A549 (cell line): ENCODE measurements at regions not wholly inside any gene's neighbourhood (a gene's known extent, or its start where the extent isn't known, plus 50 kb on each side); places are given as distances from the start of the nearest gene placed in this dataset.
A peak's percentile ranks its signal among the peaks of the same experiment; 100 is the strongest.

Experiments
- ATAC-seq, 2 experiments: fragments of 200-7000 bp in 1 of 2; fragments of >200 bp in 1 of 2; cut with Nextera tagmentation in 1 of 2; cut with Tn5 transposase in 1 of 2; 3 replicates each; pipeline versions ENCODE4 v1.8.0 to v1.9.1; 2018 to 2020; ENCODE audit warnings: mild to moderate bottlenecking in 1 of 2, moderate library complexity in 1 of 2
- CTCF ChIA-PET: fragments of 300-600 bp; sonication (Branson Sonifier 250); formaldehyde crosslinking; extraction: SDS; loops from one replicate; lab custom pipeline; 2021; ENCODE audit warnings: antibody characterized with exemption, inconsistent platforms; lab: Yijun Ruan, JAX
- POLR2A ChIA-PET: fragments of 350-600 bp; formaldehyde crosslinking; extraction: SDS; loops from one replicate; lab custom pipeline; 2021; ENCODE audit warnings: antibody characterized with exemption, inconsistent platforms; lab: Yijun Ruan, JAX
- DNase-seq, 2 experiments: peaks; one replicate each; pipeline versions ENCODE4 v3.0.0 to v3.0.0-alpha.2; 2011 to 2016; ENCODE audit warnings: low read depth in 1 of 2, low spot score in 1 of 2
- FAIRE-seq: peaks from 2 replicates; lab custom pipeline; 2011; peaks lifted over from hg19 to GRCh38; lab: Jason Lieb, UNC
- H3K27ac ChIP-seq, 2 experiments: fragments of >200 bp; sonication (Bioruptor Twin); formaldehyde crosslinking; 3 replicates each; pipeline ENCODE4 v1.5.1; 2016 to 2017
- H3K4me1 ChIP-seq: fragments of >200 bp; sonication (Bioruptor Twin); formaldehyde crosslinking; 3 replicates; pipeline ENCODE4 v1.6.1; 2016
- H3K4me2 ChIP-seq: fragments of >200 bp; sonication (Bioruptor Twin); formaldehyde crosslinking; 3 replicates; pipeline ENCODE4 v1.6.1; 2016
- H3K4me3 ChIP-seq: fragments of >200 bp; sonication (Bioruptor Twin); formaldehyde crosslinking; 3 replicates; pipeline ENCODE4 v1.5.1; 2016
- H3K9me3 ChIP-seq: fragments of >200 bp; sonication (Bioruptor Twin); formaldehyde crosslinking; 3 replicates; pipeline ENCODE4 v1.6.1; 2016
- BHLHE40 ChIP-seq: IDR thresholded peaks from 2 replicates; pipeline ENCODE4 v1.6.1; 2012; ENCODE audit warnings: low read depth, low read length, inconsistent platforms
- EP300 ChIP-seq, 2 experiments: fragments of >200 bp; sonication (Bioruptor Twin); formaldehyde crosslinking; IDR thresholded peaks; 2 replicates in 1 of 2; 3 replicates in 1 of 2; pipeline ENCODE4 v1.6.1; 2016 to 2017
- FOSL2 ChIP-seq, 2 experiments: fragments of 450-650 bp in 1 of 2; fragments of >200 bp in 1 of 2; sonication (Bioruptor Twin) in 1 of 2; formaldehyde crosslinking; IDR thresholded peaks; 2 replicates each; pipeline versions ENCODE4 v1.5.0 to v1.6.1; 2016 to 2020; ENCODE audit warnings: mild to moderate bottlenecking in 1 of 2, moderate library complexity in 1 of 2
- GATA3 ChIP-seq: IDR thresholded peaks from 2 replicates; pipeline ENCODE4 v1.6.1; 2012; ENCODE audit warnings: borderline replicate concordance
- JUN ChIP-seq, 2 experiments: fragments of >200 bp; sonication (Bioruptor Twin); formaldehyde crosslinking; IDR thresholded peaks; 2 replicates in 1 of 2; 3 replicates in 1 of 2; pipeline ENCODE4 v1.6.1; 2016 to 2017
- JUNB ChIP-seq: fragments of >200 bp; sonication (Bioruptor Twin); formaldehyde crosslinking; IDR thresholded peaks from 2 replicates; pipeline ENCODE4 v1.6.1; 2016
- MAX ChIP-seq: IDR thresholded peaks from 2 replicates; pipeline ENCODE4 v1.6.1; 2012
- MYC ChIP-seq: IDR thresholded peaks from 2 replicates; pipeline ENCODE4 v1.6.1; 2012; ENCODE audit warnings: mild to moderate bottlenecking, inconsistent platforms, low read length, improper control_type of control experiment, borderline replicate concordance
- NFE2L2 ChIP-seq: fragments of 150-350 bp; conservative IDR thresholded peaks from 2 replicates; pipeline ENCODE4 v1.6.1; 2014; ENCODE audit warnings: low read length
- NPAS2 ChIP-seq: fragments of 250-450 bp; sonication (Bioruptor Pico); IDR thresholded peaks from 2 replicates; pipeline ENCODE4 v1.8.0; 2022; ENCODE audit warnings: mild to moderate bottlenecking, moderate library complexity, borderline replicate concordance
- PHF8 ChIP-seq: fragments of 200-600 bp; sonication (generic); IDR thresholded peaks from 2 replicates; pipeline ENCODE4 v1.6.1; 2016; ENCODE audit warnings: low read depth, mild to moderate bottlenecking, antibody characterized with exemption, moderate library complexity, borderline replicate concordance
- RAD21 ChIP-seq, 2 experiments: fragments of >200 bp in 1 of 2; sonication (Bioruptor Twin) in 1 of 2; formaldehyde crosslinking in 1 of 2; IDR thresholded peaks in 1 of 2; conservative IDR thresholded peaks in 1 of 2; 2 replicates in 1 of 2; 3 replicates in 1 of 2; pipeline ENCODE4 v1.6.1; 2012 to 2018; ENCODE audit warnings: inconsistent platforms in 1 of 2
- RCOR1 ChIP-seq: fragments of 150-350 bp; IDR thresholded peaks from 2 replicates; pipeline ENCODE4 v1.6.1; 2014; ENCODE audit warnings: antibody characterized with exemption, low read length, low read depth
- REST ChIP-seq: fragments of 200-600 bp; sonication (generic); IDR thresholded peaks from 2 replicates; pipeline ENCODE4 v1.6.1; 2016; ENCODE audit warnings: antibody characterized with exemption, mild to moderate bottlenecking, moderate library complexity
- SREBF2 ChIP-seq: fragments of 450-650 bp; IDR thresholded peaks from 2 replicates; pipeline ENCODE4 v1.6.1; 2014; ENCODE audit warnings: mild to moderate bottlenecking, moderate library complexity
- USF2 ChIP-seq: fragments of 450-650 bp; IDR thresholded peaks from 2 replicates; pipeline ENCODE4 v1.6.1; 2014; ENCODE audit warnings: antibody characterized with exemption
- WGBS: methylation state at CpG from one replicate; pipeline ENCODE4 v1.1.6; 2017; ENCODE audit errors: missing lambda C conversion rate; 5-methylcytosine and 5-hydroxymethylcytosine counted together

GRCh38 chr3:178155521-178155920, 380.7 kb upstream of the KCNMB2 start:
- ChIA-PET CTCF (no interaction called here), POLR2A (no interaction called here)
- H3K4me3 ChIP-seq = no peak overlapping the region
- no peak for FAIRE-seq
- no peak overlapping the region for H3K4me2 ChIP-seq
- H3K4me1 ChIP-seq = no peaks in the 10 kb centered on the region
- WGBS = 96% methylated on average over 2 of the region's 2 CpGs
- no peak for ATAC-seq
- DNase-seq = peak in 1 of 2 experiments; percentile 7
- TF ChIP-seq RAD21 (conservative IDR thresholded peaks at IDR 0.05 in 1 of 2, IDR thresholded peaks at IDR 0.05 in 1 of 2) = peak in 1 of 2 experiments; percentile 36; a peak in 2 of 5 replicates
- no peak for TF ChIP-seq SREBF2
- TF ChIP-seq, all 56 proteins: peak for 1
- Histone ChIP-seq H3K9me3 (no peaks in the 10 kb centered on the region), H3K27ac (no peak overlapping the region)

GRCh38 chr3:178156301-178156700, 379.9 kb upstream of the KCNMB2 start:
- POLR2A ChIA-PET = no interaction called here
- Histone ChIP-seq H3K9me3 (no peaks in the 10 kb centered on the region), H3K27ac (no peak overlapping the region), H3K4me2 (no peak overlapping the region), H3K4me1 (no peaks in the 10 kb centered on the region), H3K4me3 (no peak overlapping the region)
- no peak for ATAC-seq
- 61% methylated on average over 4 of the region's 4 CpGs for whole genome bisulfite sequencing
- no peak for DNase-seq
- CTCF ChIA-PET = no interaction called here
- no peak for FAIRE-seq
- TF ChIP-seq MAX (no peak), FOSL2 (IDR thresholded peaks at IDR 0.05) (no peak), FOSL2 (CRISPR knock-in tag; IDR thresholded peaks at IDR 0.05) (no peak), RCOR1 (no peak), USF2 (no peak), NPAS2 (CRISPR knock-in tag) (no peak), JUNB (no peak), REST (no peak), GATA3 (no peak), JUN (IDR thresholded peaks at IDR 0.05) (no peak), EP300 (IDR thresholded peaks at IDR 0.05) (no peak), NFE2L2 (no peak), BHLHE40 (no peak), MYC (no peak)
- TF ChIP-seq, all 56 proteins: peak for 0

- H3K4me2 ChIP-seq = no peak overlapping the region
- WGBS = 88% methylated on average over 2 of the region's 2 CpGs
- no peak overlapping the region for H3K4me3 ChIP-seq
- TF ChIP-seq SREBF2 (no peak), PHF8 (no peak)
- TF ChIP-seq, all 56 proteins: peak for 0
- no peak for DNase-seq
- POLR2A ChIA-PET = no interaction called here
- no peak for ATAC-seq
- H3K4me1 ChIP-seq = no peaks in the 10 kb centered on the region
- CTCF ChIA-PET = no interaction called here
- no peak for FAIRE-seq
- H3K9me3 ChIP-seq = no peaks in the 10 kb centered on the region
- H3K27ac ChIP-seq = no peak overlapping the region
Observed at GRCh38 chr3:178159691-178160220, 376.5 kb upstream of the KCNMB2 start.
